GM23248 (cell line): ENCODE measurements at regions not wholly inside any gene's neighbourhood (a gene's known extent, or its start where the extent isn't known, plus 50 kb on each side); places are given as distances from the start of the nearest gene placed in this dataset.

Experiments used
- EZH2 ChIP-seq: fragments of 200-600 bp; sonication (generic); IDR thresholded peaks from 2 replicates; pipeline ENCODE4 v1.6.1; 2018; ENCODE audit warnings: antibody characterized with exemption, mild to moderate bottlenecking; ENCODE audit not compliant: insufficient read depth, poor library complexity, severe bottlenecking
- EZH2phosphoT487 ChIP-seq: fragments of 200-600 bp; sonication (generic); IDR thresholded peaks from 2 replicates; pipeline ENCODE4 v1.6.1; 2018; ENCODE audit warnings: antibody characterized with exemption, moderate library complexity, mild to moderate bottlenecking, low read depth; ENCODE audit not compliant: insufficient read depth

DNA sequence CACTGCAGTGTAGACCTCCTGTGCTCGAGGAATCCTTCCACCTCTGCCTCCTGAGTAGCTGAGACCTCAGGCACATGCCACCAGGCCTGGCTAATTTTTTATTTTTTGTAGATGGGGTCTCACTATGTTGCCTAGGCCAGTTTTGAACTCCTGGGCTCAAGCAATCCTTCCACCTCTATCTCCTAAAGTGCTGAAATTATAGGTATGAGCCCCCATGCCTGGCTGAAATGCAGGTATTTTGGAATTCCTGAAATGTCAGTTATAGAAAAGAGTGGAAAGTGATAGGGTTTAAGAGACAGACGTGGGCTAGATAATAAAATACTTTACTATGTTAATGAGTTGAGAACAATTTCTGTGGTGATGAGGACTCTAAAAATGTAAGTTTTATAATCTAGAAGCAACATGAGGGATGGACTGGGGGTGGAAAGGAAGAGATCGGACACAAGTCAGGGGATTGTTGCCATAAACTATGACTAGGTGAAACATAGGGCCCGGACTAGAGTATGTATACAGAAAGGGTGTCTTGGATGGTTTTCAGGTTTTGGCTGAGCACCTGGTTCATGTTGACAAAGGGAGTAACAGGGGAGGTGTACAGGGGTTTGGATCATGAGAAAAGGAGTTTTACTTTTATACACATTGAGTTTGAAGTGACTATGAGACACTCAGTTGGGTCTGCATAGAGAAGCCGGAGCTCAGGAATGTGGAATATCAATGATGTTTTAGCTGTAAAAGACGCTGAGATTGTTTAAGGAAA is 165.6 kb upstream of the STARD13 start:
- TF ChIP-seq EZH2phosphoT487 (no peak), EZH2 (no peak)
